ENCODE measurements at regions not wholly inside any gene's neighbourhood (a gene's known extent, or its start where the extent isn't known, plus 50 kb on each side); places are given as distances from the start of the nearest gene placed in this dataset.
"Not testable (repeated sequence)": the region's sequence is repeated elsewhere in the genome, so short reads cannot be mapped to it uniquely, and the experiment has no call there.

DNA sequence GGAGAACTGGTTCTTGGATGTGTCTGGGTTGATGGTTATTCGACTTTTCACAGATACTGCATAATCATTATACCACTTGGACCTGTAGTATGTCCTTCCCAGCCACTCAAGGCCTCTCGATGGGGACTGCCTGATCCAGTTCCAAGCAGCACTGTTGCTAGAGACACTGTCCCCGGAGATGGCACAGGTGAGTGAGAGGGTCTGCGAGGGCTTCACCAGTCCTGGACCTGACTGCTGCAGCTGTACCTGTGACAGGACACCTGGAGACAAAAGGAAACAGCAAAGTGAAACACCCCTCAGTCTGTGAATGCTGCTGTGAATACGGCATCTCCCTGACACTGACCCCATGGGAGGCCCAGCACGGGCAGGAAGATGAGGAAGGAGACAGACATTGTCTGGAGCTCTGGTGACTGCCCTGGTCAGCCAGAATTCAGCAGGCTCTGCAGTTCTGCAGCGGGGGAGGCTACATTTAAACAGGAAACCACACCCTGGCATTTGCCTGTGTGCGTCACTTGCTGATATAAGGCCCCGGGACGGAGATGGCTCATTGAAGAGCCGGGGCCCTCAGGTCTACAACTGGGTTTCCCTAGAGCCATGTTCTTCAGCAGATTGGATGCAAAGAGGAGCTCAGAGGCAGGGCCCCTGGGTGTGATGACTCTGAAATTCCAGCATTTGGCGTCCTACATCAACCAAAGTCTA is 413.6 kb downstream of the TMEM121 start:
- peaks cover 55% of the 10 kb centered on the region for H3K9me3 ChIP-seq (replicated peaks)
- no peaks in the 10 kb centered on the region for H3K4me1 ChIP-seq
- no peak overlapping the region for H3K4me3 ChIP-seq
- intact Hi-C loops (cut with micrococcal nuclease) = no loop called here
- TF ChIP-seq CTCF (IDR thresholded peaks at IDR 0.05; ENCODE audit: borderline replicate concordance) = no peak
- H3K27ac ChIP-seq (replicated peaks) = no peak overlapping the region
- no peaks in the 10 kb centered on the region for H3K36me3 ChIP-seq
- H3K27me3 ChIP-seq (ENCODE audit: low read depth) = peaks cover 34% of the 10 kb centered on the region
- no peak for DNase-seq

- Histone ChIP-seq H3K36me3 (no peaks in the 10 kb centered on the region), H3K9me3 (replicated peaks) (peaks cover 48% of the 10 kb centered on the region), H3K27ac (replicated peaks) (no peak overlapping the region), H3K4me1 (no peaks in the 10 kb centered on the region), H3K4me3 (no peak overlapping the region), H3K27me3 (ENCODE audit: low read depth) (peaks cover 27% of the 10 kb centered on the region)
- intact Hi-C loops (cut with micrococcal nuclease) = no loop called here
- DNase-seq = no peak
- no peak for TF ChIP-seq CTCF (IDR thresholded peaks at IDR 0.05; ENCODE audit: borderline replicate concordance)
Measured at GRCh38 chr14:105940534-105941225, 414.3 kb downstream of the TMEM121 start.

DNA sequence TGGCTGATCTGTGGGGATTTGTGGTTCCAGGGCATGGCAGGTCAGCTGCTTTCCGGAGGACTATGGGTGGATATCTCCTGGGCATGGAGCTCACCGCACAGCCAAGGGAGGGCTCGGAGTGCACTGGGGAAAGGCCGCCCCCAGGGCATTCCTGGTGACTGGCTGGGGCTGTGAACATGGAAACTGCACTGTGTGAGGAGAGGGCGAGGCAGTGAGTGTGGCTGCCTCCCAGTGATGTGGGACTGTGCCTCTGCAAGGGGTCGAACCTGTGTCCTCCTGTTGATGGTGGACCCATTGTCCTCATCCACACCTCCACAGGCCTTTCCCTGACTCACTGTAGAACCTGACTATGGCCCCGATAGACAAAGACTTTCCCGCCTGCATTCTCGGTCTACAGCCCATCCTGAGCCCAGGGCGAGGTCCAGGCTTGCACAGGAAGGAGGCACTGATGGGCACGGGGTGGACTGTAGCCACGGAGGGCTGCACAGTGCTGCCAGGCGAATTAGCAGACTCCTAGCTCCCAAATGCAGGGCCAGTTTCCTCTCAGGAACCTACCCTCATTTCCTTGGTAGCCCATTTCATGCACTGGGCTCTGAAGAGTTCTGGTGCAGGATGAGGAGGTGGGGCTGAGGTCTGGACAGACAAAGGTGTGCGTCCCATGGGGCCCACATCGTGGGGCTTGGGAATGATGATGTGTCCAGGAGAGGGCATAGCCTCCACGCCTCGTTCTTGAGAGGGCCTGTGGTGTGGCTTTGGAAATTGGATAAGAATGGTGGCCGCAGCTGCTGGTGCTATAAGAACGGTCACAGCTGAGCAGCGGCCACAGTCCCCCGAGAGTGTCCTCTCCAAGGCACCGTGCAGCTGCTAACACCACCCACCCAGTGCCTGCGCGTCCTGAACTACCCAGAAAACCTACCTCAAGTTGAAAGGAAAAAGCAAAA is 415.1 kb downstream of the TMEM121 start:
- no peak overlapping the region for H3K4me3 ChIP-seq
- no peaks in the 10 kb centered on the region for H3K4me1 ChIP-seq
- intact Hi-C loops (cut with micrococcal nuclease) = no loop called here
- peaks cover 26% of the 10 kb centered on the region for H3K27me3 ChIP-seq (ENCODE audit: low read depth)
- TF ChIP-seq CTCF (IDR thresholded peaks at IDR 0.05; ENCODE audit: borderline replicate concordance) = no peak
- no peak overlapping the region for H3K27ac ChIP-seq (replicated peaks)
- no peak for DNase-seq
- peaks cover 43% of the 10 kb centered on the region for H3K9me3 ChIP-seq (replicated peaks)
- H3K36me3 ChIP-seq = no peaks in the 10 kb centered on the region

DNA sequence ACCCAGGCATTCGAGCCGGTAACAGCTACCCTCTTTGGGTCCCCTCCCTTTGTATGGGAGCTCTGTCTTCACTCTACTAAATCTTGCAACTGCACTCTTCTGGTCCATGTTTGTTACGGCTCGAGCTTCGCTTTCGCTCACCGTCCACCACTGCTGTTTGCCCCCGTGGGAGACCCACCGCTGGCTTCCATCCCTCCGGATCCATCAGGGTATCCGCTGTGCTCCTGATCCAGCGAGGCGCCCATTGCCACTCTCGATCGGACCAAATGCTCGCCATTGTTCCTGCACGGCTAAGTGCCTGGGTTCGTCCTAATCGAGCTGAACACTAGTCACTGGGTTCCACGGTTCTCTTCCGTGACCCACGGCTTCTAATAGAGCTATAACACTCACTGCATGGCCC is 416.3 kb downstream of the TMEM121 start:
- Histone ChIP-seq H3K9me3 (replicated peaks) (peaks cover 34% of the 10 kb centered on the region), H3K27me3 (ENCODE audit: low read depth) (peaks cover 30% of the 10 kb centered on the region)
- H3K27ac ChIP-seq (replicated peaks); H3K4me1 ChIP-seq; H3K4me3 ChIP-seq; DNase-seq; intact Hi-C loops (cut with micrococcal nuclease); H3K36me3 ChIP-seq: not testable (repeated sequence)

- Histone ChIP-seq H3K9me3 (replicated peaks) (peaks cover 20% of the 10 kb centered on the region), H3K4me3 (no peak overlapping the region), H3K36me3 (no peaks in the 10 kb centered on the region), H3K27ac (replicated peaks) (no peak overlapping the region), H3K4me1 (no peaks in the 10 kb centered on the region), H3K27me3 (ENCODE audit: low read depth) (peaks cover 41% of the 10 kb centered on the region)
- TF ChIP-seq CTCF (IDR thresholded peaks at IDR 0.05; ENCODE audit: borderline replicate concordance) = no peak
- no peak for DNase-seq
- intact Hi-C loops (cut with micrococcal nuclease) = no loop called here
Measured at GRCh38 chr14:105943973-105944602, 417.7 kb downstream of the TMEM121 start.
